Spleen (tissue), 11 donors: ENCODE measurements at regions not wholly inside any gene's neighbourhood (a gene's known extent, or its start where the extent isn't known, plus 50 kb on each side); places are given as distances from the start of the nearest gene placed in this dataset.

Source experiments
- DNase-seq: peaks from one replicate; pipeline ENCODE4 v3.0.0-alpha.2; 2020
- H3K27ac ChIP-seq, 8 donors: fragments of 200-600 bp; sonication (generic) in 7 of 8; 1 replicate in 4 of 8; 2 replicates in 4 of 8; pipeline versions ENCODE4 v1.5.0 to v1.8.0; 2016 to 2021; ENCODE audit warnings: inconsistent platforms in 4 of 8, mild to moderate bottlenecking in 4 of 8, moderate library complexity in 1 of 8
- H3K27me3 ChIP-seq, 7 donors: fragments of 200-600 bp; sonication (generic) in 6 of 7; replicated peaks in 1 of 7; 1 replicate in 4 of 7; 2 replicates in 3 of 7; pipeline versions ENCODE4 v1.5.0 to v1.8.0; 2016 to 2021; ENCODE audit warnings: inconsistent platforms in 3 of 7, mild to moderate bottlenecking in 1 of 7
- H3K36me3 ChIP-seq, 6 donors: fragments of 200-600 bp; sonication (generic) in 5 of 6; 1 replicate in 4 of 6; 2 replicates in 2 of 6; pipeline versions ENCODE4 v1.5.0 to v1.8.0; 2016 to 2021; ENCODE audit warnings: inconsistent platforms in 2 of 6
- H3K4me1 ChIP-seq, 6 donors: fragments of 200-600 bp; sonication (generic) in 5 of 6; 1 replicate in 3 of 6; 2 replicates in 3 of 6; pipeline versions ENCODE4 v1.5.0 to v1.8.0; 2016 to 2021; ENCODE audit warnings: inconsistent platforms in 3 of 6
- H3K4me3 ChIP-seq, 8 donors: fragments of 200-600 bp; sonication (generic) in 7 of 8; 1 replicate in 4 of 8; 2 replicates in 4 of 8; pipeline versions ENCODE4 v1.5.0 to v1.8.0; 2016 to 2021; ENCODE audit warnings: inconsistent platforms in 4 of 8, mild to moderate bottlenecking in 4 of 8, moderate library complexity in 2 of 8
- H3K9me3 ChIP-seq, 8 donors: fragments of 200-600 bp; sonication (generic) in 7 of 8; 1 replicate in 4 of 8; 2 replicates in 4 of 8; pipeline versions ENCODE4 v1.5.0 to v1.8.0; 2016 to 2021; ENCODE audit warnings: inconsistent platforms in 4 of 8
- POLR2A ChIP-seq, 3 donors: fragments of 450-650 bp; IDR thresholded peaks; one replicate each; pipeline ENCODE4 v1.5.1; 2017; ENCODE audit warnings: antibody characterized with exemption in 3 of 3, mild to moderate bottlenecking in 1 of 3
- POLR2AphosphoS5 ChIP-seq, 3 donors: sonication (generic); formaldehyde crosslinking; IDR thresholded peaks; one replicate each; pipeline ENCODE4 v1.5.1; 2017; ENCODE audit warnings: antibody characterized with exemption in 3 of 3
- WGBS, 5 donors: extraction: QIAGEN DNeasy Blood & Tissue Kit in 3 of 5; methylation state at CpG; one replicate each; pipeline versions ENCODE4 v1.1.5 to v1.1.7; 2013 to 2018; 5-methylcytosine and 5-hydroxymethylcytosine counted together
- intact Hi-C: fragments of 100-400 bp; cut with DNase I; formaldehyde crosslinking; loops from one replicate; pipeline ENCODE4 v1.15.0; 2023; ENCODE audit warnings: low total_unique reads
- TF ChIP-seq, protein P1 (sequence below), 11 experiments: fragments of 200-600 bp in 7 of 11; fragments of 450-650 bp in 4 of 11; sonication (generic) in 4 of 11; IDR thresholded peaks in 8 of 11; conservative IDR thresholded peaks in 3 of 11; 1 replicate in 7 of 11; 2 replicates in 4 of 11; pipeline versions ENCODE4 v1.4.0 to v1.8.0; 2016 to 2021; ENCODE audit warnings: antibody characterized with exemption in 11 of 11, inconsistent platforms in 4 of 11, mild to moderate bottlenecking in 1 of 11
- donor health status: healthy with polysubstance abuse.
- donor health status: DM: no; HTN: no; CAD: no; lungs with moderate emphysema.
- donor health status: DM: no; HTN: no; CAD: no.
- donor health status: Bipolar disorder and iron deficiency.
- donor health status: healthy.
- donor health status: DM: no; HTN: no; CAD: no.
- donor health status: DM: yes; HTN: yes; CAD: no.

- no peaks in the 10 kb centered on the region for H3K9me3 ChIP-seq
- intact Hi-C loops: no loop called here
- DNase-seq: no peak
- no peaks in the 10 kb centered on the region for H3K27me3 ChIP-seq
- 72 to 84% (median 78%) methylated on average over 6 of the region's 6 CpGs for WGBS, 5 donors
- TF ChIP-seq, protein P1, sequence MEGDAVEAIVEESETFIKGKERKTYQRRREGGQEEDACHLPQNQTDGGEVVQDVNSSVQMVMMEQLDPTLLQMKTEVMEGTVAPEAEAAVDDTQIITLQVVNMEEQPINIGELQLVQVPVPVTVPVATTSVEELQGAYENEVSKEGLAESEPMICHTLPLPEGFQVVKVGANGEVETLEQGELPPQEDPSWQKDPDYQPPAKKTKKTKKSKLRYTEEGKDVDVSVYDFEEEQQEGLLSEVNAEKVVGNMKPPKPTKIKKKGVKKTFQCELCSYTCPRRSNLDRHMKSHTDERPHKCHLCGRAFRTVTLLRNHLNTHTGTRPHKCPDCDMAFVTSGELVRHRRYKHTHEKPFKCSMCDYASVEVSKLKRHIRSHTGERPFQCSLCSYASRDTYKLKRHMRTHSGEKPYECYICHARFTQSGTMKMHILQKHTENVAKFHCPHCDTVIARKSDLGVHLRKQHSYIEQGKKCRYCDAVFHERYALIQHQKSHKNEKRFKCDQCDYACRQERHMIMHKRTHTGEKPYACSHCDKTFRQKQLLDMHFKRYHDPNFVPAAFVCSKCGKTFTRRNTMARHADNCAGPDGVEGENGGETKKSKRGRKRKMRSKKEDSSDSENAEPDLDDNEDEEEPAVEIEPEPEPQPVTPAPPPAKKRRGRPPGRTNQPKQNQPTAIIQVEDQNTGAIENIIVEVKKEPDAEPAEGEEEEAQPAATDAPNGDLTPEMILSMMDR (IDR thresholded peaks at IDR 0.05 in 8 of 11, conservative IDR thresholded peaks at IDR 0.05 in 3 of 11): no peak
- TF ChIP-seq POLR2A (IDR thresholded peaks at IDR 0.05) (no peak), POLR2AphosphoS5 (IDR thresholded peaks at IDR 0.05) (no peak)
- no peak overlapping the region for H3K4me3 ChIP-seq
- H3K36me3 ChIP-seq: no peaks in the 10 kb centered on the region
- no peaks in the 10 kb centered on the region for H3K4me1 ChIP-seq
- H3K27ac ChIP-seq: no peak overlapping the region
Measured at GRCh38 chr11:91790346-91791170, 434.1 kb upstream of the FAT3 start.

- Histone ChIP-seq H3K27me3 (no peaks in the 10 kb centered on the region), H3K36me3 (no peaks in the 10 kb centered on the region), H3K27ac (no peak overlapping the region), H3K4me3 (no peak overlapping the region), H3K4me1 (no peaks in the 10 kb centered on the region), H3K9me3 (peaks cover 0 to 4% (median 0%) of the 10 kb centered on the region in 8 donors)
- DNase-seq: no peak
- TF ChIP-seq POLR2A (IDR thresholded peaks at IDR 0.05) (no peak), POLR2AphosphoS5 (IDR thresholded peaks at IDR 0.05) (no peak)
- TF ChIP-seq, protein P1 (IDR thresholded peaks at IDR 0.05 in 8 of 11, conservative IDR thresholded peaks at IDR 0.05 in 3 of 11): no peak
- WGBS, 5 donors: 83 to 98% (median 91%) methylated on average over 1 of the region's 1 CpG
- intact Hi-C loops: no loop called here
Measured at GRCh38 chr11:91788764-91789163, 435.9 kb upstream of the FAT3 start.

GRCh38 chr11:91786097-91786496 is 438.5 kb upstream of the FAT3 start:
- Histone ChIP-seq H3K4me1 (no peaks in the 10 kb centered on the region), H3K27ac (no peak overlapping the region), H3K27me3 (no peaks in the 10 kb centered on the region), H3K36me3 (no peaks in the 10 kb centered on the region), H3K9me3 (peaks cover 0 to 23% (median 9%) of the 10 kb centered on the region in 8 donors), H3K4me3 (no peak overlapping the region)
- TF ChIP-seq POLR2A (IDR thresholded peaks at IDR 0.05) (no peak), POLR2AphosphoS5 (IDR thresholded peaks at IDR 0.05) (no peak)
- TF ChIP-seq, protein P1 (IDR thresholded peaks at IDR 0.05 in 8 of 11, conservative IDR thresholded peaks at IDR 0.05 in 3 of 11): no peak
- 56 to 70% (median 65%) methylated on average over 4 of the region's 4 CpGs for WGBS, 5 donors
- no peak for DNase-seq
- intact Hi-C loops: no loop called here

DNA sequence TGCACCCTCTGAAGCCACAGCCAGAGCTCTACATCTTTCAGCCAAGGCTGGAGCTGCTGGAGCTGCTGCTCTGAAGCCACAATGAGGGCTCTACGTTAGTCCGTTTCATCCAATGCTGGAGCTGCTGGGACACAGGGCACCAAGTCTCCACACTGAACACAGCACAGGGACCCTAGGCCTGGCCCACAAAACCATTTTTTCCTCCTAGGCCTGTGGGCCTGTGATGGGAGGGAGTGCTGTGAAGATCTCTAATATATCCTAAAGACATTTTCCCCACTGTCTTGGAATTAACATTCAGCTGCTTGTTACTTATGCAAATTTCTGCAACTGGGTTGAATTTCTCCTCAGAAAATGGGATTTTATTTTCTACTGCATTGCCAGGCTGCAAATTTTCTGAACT is 441.4 kb upstream of the FAT3 start:
- intact Hi-C loops: no loop called here
- no peak for DNase-seq
- WGBS, 5 donors: 83 to 95% (median 90%) methylated on average over 2 of the region's 2 CpGs

More for the DNA sequence above, 441.4 kb upstream of the FAT3 start:
- Histone ChIP-seq H3K36me3 (no peaks in the 10 kb centered on the region), H3K4me3 (no peak overlapping the region), H3K27ac (no peak overlapping the region), H3K9me3 (peaks cover 0 to 23% (median 9%) of the 10 kb centered on the region in 8 donors), H3K4me1 (no peaks in the 10 kb centered on the region), H3K27me3 (no peaks in the 10 kb centered on the region)
- TF ChIP-seq POLR2A (IDR thresholded peaks at IDR 0.05): no peak
- TF ChIP-seq, protein P1 (IDR thresholded peaks at IDR 0.05 in 8 of 11, conservative IDR thresholded peaks at IDR 0.05 in 3 of 11): no peak
- TF ChIP-seq POLR2AphosphoS5 (IDR thresholded peaks at IDR 0.05): no peak
